HCT116 (cell line): ENCODE measurements at regions not wholly inside any gene's neighbourhood (a gene's known extent, or its start where the extent isn't known, plus 50 kb on each side); places are given as distances from the start of the nearest gene placed in this dataset.

ENCODE experiments used
- CTCF ChIP-seq, 3 experiments: fragments of 200-600 bp in 1 of 3; sonication (generic) in 1 of 3; IDR thresholded peaks in 2 of 3; conservative IDR thresholded peaks in 1 of 3; 2 replicates each; pipeline ENCODE4 v1.5.1; 2012 to 2017; ENCODE audit warnings: low read depth in 2 of 3, low read length in 2 of 3, antibody characterized with exemption in 1 of 3, borderline replicate concordance in 1 of 3, control low read depth in 1 of 3, mild to moderate bottlenecking in 1 of 3, mixed read lengths in 1 of 3, mixed run types in 1 of 3, moderate library complexity in 1 of 3; ENCODE audit not compliant: insufficient read depth in 1 of 3
- JUND ChIP-seq: IDR thresholded peaks from 2 replicates; pipeline ENCODE4 v1.6.1; 2012
- MAX ChIP-seq: IDR thresholded peaks from 2 replicates; pipeline ENCODE4 v1.6.1; 2012
- POLR2A ChIP-seq: IDR thresholded peaks from 2 replicates; pipeline ENCODE4 v1.7.0; 2011; ENCODE audit warnings: borderline replicate concordance; ENCODE audit not compliant: insufficient read depth, insufficient read length; ENCODE audit errors: extremely low read depth
- TCF7L2 ChIP-seq: IDR thresholded peaks from 2 replicates; pipeline ENCODE4 v1.7.0; 2011; ENCODE audit warnings: borderline replicate concordance, inconsistent platforms; ENCODE audit not compliant: insufficient read depth, insufficient read length; ENCODE audit errors: extremely low read depth

GRCh38 chr5:133846478-133847226, 121.8 kb downstream of the C5orf15 start:
- TF ChIP-seq POLR2A (no peak), MAX (no peak), CTCF (IDR thresholded peaks at IDR 0.05 in 2 of 3, conservative IDR thresholded peaks at IDR 0.05 in 1 of 3; ENCODE audit: borderline replicate concordance in 1 of 3, insufficient read depth in 1 of 3, low read depth in 2 of 3, low read length in 2 of 3) (no peak), TCF7L2 (no peak), JUND (no peak)
